ENCODE measurements at regions not wholly inside any gene's neighbourhood (a gene's known extent, or its start where the extent isn't known, plus 50 kb on each side); places are given as distances from the start of the nearest gene placed in this dataset.

- no peak for DNase-seq (ENCODE audit: low spot score)
Observed at GRCh38 chr1:221892301-221892830, 150.5 kb upstream of the DUSP10 start.

GRCh38 chr1:221891708-221892107 lies 149.8 kb upstream of the DUSP10 start:
- DNase-seq (ENCODE audit: low spot score) = no peak

- no peak for DNase-seq (ENCODE audit: low spot score)
Observed at GRCh38 chr1:221888801-221889200, 146.9 kb upstream of the DUSP10 start.

GRCh38 chr1:221888218-221888617 lies 146.3 kb upstream of the DUSP10 start:
- no peak for DNase-seq (ENCODE audit: low spot score)

GRCh38 chr1:221887758-221888157 lies 145.9 kb upstream of the DUSP10 start:
- no peak for DNase-seq (ENCODE audit: low spot score)

- no peak for DNase-seq (ENCODE audit: low spot score)
Observed at GRCh38 chr1:221887415-221887746, 145.5 kb upstream of the DUSP10 start.

GRCh38 chr1:221886743-221887414 lies 145.0 kb upstream of the DUSP10 start:
- DNase-seq (ENCODE audit: low spot score) = no peak

- DNase-seq (ENCODE audit: low spot score) = no peak
Observed at GRCh38 chr1:221886311-221886710, 144.4 kb upstream of the DUSP10 start.

GRCh38 chr1:221884821-221885220 lies 142.9 kb upstream of the DUSP10 start:
- DNase-seq (ENCODE audit: low spot score) = no peak

- no peak for DNase-seq (ENCODE audit: low spot score)
Observed at GRCh38 chr1:221881805-221882581, 140.1 kb upstream of the DUSP10 start.

- DNase-seq (ENCODE audit: low spot score) = no peak
Observed at GRCh38 chr1:221880182-221880581, 138.3 kb upstream of the DUSP10 start.

GRCh38 chr1:221878134-221878533 lies 136.2 kb upstream of the DUSP10 start:
- no peak for DNase-seq (ENCODE audit: low spot score)

- no peak for DNase-seq (ENCODE audit: low spot score)
Observed at GRCh38 chr1:221877311-221877710, 135.4 kb upstream of the DUSP10 start.

GRCh38 chr1:221875004-221875330 lies 133.1 kb upstream of the DUSP10 start:
- no peak for DNase-seq (ENCODE audit: low spot score)

GRCh38 chr1:221874285-221875003 lies 132.6 kb upstream of the DUSP10 start:
- DNase-seq (ENCODE audit: low spot score) = no peak

- no peak for DNase-seq (ENCODE audit: low spot score)
Observed at GRCh38 chr1:221873673-221874072, 131.8 kb upstream of the DUSP10 start.

- no peak for DNase-seq (ENCODE audit: low spot score)
Observed at GRCh38 chr1:221871056-221871455, 129.2 kb upstream of the DUSP10 start.

- no peak for DNase-seq (ENCODE audit: low spot score)
Observed at GRCh38 chr1:221869779-221870178, 127.9 kb upstream of the DUSP10 start.

GRCh38 chr1:221868593-221869303 lies 126.9 kb upstream of the DUSP10 start:
- no peak for DNase-seq (ENCODE audit: low spot score)

GRCh38 chr1:221867003-221867402 lies 125.1 kb upstream of the DUSP10 start:
- no peak for DNase-seq (ENCODE audit: low spot score)

- DNase-seq (ENCODE audit: low spot score) = no peak
Observed at GRCh38 chr1:221865808-221866207, 123.9 kb upstream of the DUSP10 start.

- no peak for DNase-seq (ENCODE audit: low spot score)
Observed at GRCh38 chr1:221863635-221864034, 121.7 kb upstream of the DUSP10 start.
